Activated CD8-positive, alpha-beta T cell treated with anti-CD3 and anti-CD28 coated beads for 36 hours (primary cell): ENCODE measurements at regions not wholly inside any gene's neighbourhood (a gene's known extent, or its start where the extent isn't known, plus 50 kb on each side); places are given as distances from the start of the nearest gene placed in this dataset.

Experiments
- ATAC-seq: fragments of 200-7000 bp; cut with Tn5 transposase; one replicate; pipeline ENCODE4 v1.10.0; 2021; ENCODE audit warnings: mild to moderate bottlenecking, moderate library complexity
- CTCF ChIA-PET: fragments of 350-600 bp; sonication (Branson Sonifier 250); formaldehyde crosslinking; loops from one replicate; lab custom pipeline; 2021; ENCODE audit warnings: antibody characterized with exemption; lab: Charles Lee
- POLR2A ChIA-PET: fragments of 350-600 bp; sonication (Branson Sonifier 250); formaldehyde crosslinking; loops from one replicate; lab custom pipeline; 2021; ENCODE audit warnings: antibody characterized with exemption; lab: Charles Lee
- DNase-seq: peaks from one replicate; pipeline ENCODE4 v3.0.0-alpha.2; 2020
- H3K27ac Mint-ChIP-seq: one replicate; pipeline ENCODE4 v1.8.0; 2021; ENCODE audit warnings: mild to moderate bottlenecking, mixed read lengths
- H3K27me3 Mint-ChIP-seq: one replicate; pipeline ENCODE4 v1.8.0; 2021; ENCODE audit warnings: mixed read lengths
- H3K36me3 Mint-ChIP-seq: one replicate; pipeline ENCODE4 v1.8.0; 2021; ENCODE audit warnings: low read depth, mixed read lengths
- H3K4me1 Mint-ChIP-seq: one replicate; pipeline ENCODE4 v1.8.0; 2021; ENCODE audit warnings: low read depth, mixed read lengths
- H3K4me3 Mint-ChIP-seq: one replicate; pipeline ENCODE4 v1.8.0; 2021; ENCODE audit warnings: mild to moderate bottlenecking, moderate library complexity, mixed read lengths
- H3K9me3 Mint-ChIP-seq: one replicate; pipeline ENCODE4 v1.8.0; 2021; ENCODE audit warnings: mixed read lengths
- CTCF ChIP-seq: fragments of 200-600 bp; IDR thresholded peaks from one replicate; pipeline ENCODE4 v1.8.0; 2022; ENCODE audit warnings: antibody characterized with exemption, mild to moderate bottlenecking
- intact Hi-C: fragments of 100-400 bp; cut with micrococcal nuclease; formaldehyde crosslinking; loops from one replicate; pipeline ENCODE4 v1.10.0; 2022

- Mint-ChIP-seq H3K9me3 (no peaks in the 10 kb centered on the region), H3K36me3 (no peaks in the 10 kb centered on the region), H3K27me3 (no peaks in the 10 kb centered on the region), H3K4me1 (no peaks in the 10 kb centered on the region), H3K27ac (no peak overlapping the region), H3K4me3 (no peak overlapping the region)
- TF ChIP-seq CTCF: no peak
- ATAC-seq: no peak
- ChIA-PET POLR2A (interaction anchor here (1.0 kb wide), 1 partner anchor 24 kb away, joined by 3 read pairs; no protein-coding TSS in a partner anchor), CTCF (no interaction called here)
- no peak for DNase-seq
- intact Hi-C loops: no loop called here
Observed at GRCh38 chr5:153088538-153088937, 401.9 kb upstream of the GRIA1 start.

GRCh38 chr5:153094333-153094732 is 396.1 kb upstream of the GRIA1 start:
- TF ChIP-seq CTCF: no peak
- ATAC-seq: no peak
- ChIA-PET POLR2A (no interaction called here), CTCF (no interaction called here)
- H3K4me3 Mint-ChIP-seq: no peak overlapping the region
- peaks cover 2% of the 10 kb centered on the region for H3K9me3 Mint-ChIP-seq
- intact Hi-C loops: no loop called here
- H3K4me1 Mint-ChIP-seq: no peaks in the 10 kb centered on the region
- H3K27ac Mint-ChIP-seq: no peak overlapping the region
- DNase-seq: no peak
- no peaks in the 10 kb centered on the region for H3K27me3 Mint-ChIP-seq
- no peaks in the 10 kb centered on the region for H3K36me3 Mint-ChIP-seq

DNA sequence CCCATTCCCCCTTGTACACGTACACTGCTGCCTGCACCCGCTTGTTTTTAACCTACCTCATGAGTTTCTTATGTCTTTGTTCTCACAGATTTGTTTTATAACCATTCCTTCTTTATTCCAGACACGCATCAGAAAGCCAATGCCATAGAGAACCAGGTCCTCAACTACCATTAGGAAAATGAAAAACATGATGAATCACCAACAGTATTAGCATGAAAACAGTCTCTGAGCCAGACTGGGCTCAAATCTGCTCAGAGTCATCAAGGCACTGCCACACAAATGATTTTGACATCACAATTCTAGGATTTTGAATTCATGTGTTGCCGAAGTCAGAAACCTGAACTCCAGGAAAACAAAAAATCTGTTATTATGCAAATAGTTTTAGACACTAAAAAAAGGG is 394.1 kb upstream of the GRIA1 start:
- Mint-ChIP-seq H3K4me1 (no peaks in the 10 kb centered on the region), H3K27me3 (no peaks in the 10 kb centered on the region), H3K36me3 (no peaks in the 10 kb centered on the region), H3K9me3 (peaks cover 2% of the 10 kb centered on the region), H3K4me3 (no peak overlapping the region), H3K27ac (no peak overlapping the region)
- no peak for DNase-seq
- CTCF ChIA-PET: no interaction called here
- intact Hi-C loops: no loop called here
- POLR2A ChIA-PET: no interaction called here
- ATAC-seq: no peak
- no peak for TF ChIP-seq CTCF

- POLR2A ChIA-PET: no interaction called here
- H3K4me1 Mint-ChIP-seq: no peaks in the 10 kb centered on the region
Observed at GRCh38 chr5:153099328-153099727, 391.1 kb upstream of the GRIA1 start.

More at GRCh38 chr5:153099328-153099727, 391.1 kb upstream of the GRIA1 start:
- CTCF ChIA-PET: no interaction called here
- no peak for ATAC-seq
- Mint-ChIP-seq H3K36me3 (no peaks in the 10 kb centered on the region), H3K27me3 (no peaks in the 10 kb centered on the region), H3K9me3 (peaks cover 3% of the 10 kb centered on the region), H3K27ac (no peak overlapping the region), H3K4me3 (no peak overlapping the region)
- DNase-seq: no peak
- intact Hi-C loops: no loop called here
- TF ChIP-seq CTCF: no peak
